HG03520 (cell line): ENCODE measurements at regions not wholly inside any gene's neighbourhood (a gene's known extent, or its start where the extent isn't known, plus 50 kb on each side); places are given as distances from the start of the nearest gene placed in this dataset.
A peak's percentile ranks its signal among the peaks of the same experiment; 100 is the strongest.

Source experiments
- ATAC-seq: cut with Tn5 transposase; IDR thresholded peaks from one replicate; pipeline ENCODE4 v1.9.1; 2021; ENCODE audit warnings: mild to moderate bottlenecking, moderate library complexity; ENCODE audit not compliant: unreplicated experiment

GRCh38 chr12:66960006-66960405 is 281.1 kb upstream of the GRIP1 start:
- no peak for ATAC-seq

GRCh38 chr12:66960704-66961690 is 282.1 kb upstream of the GRIP1 start:
- no peak for ATAC-seq

GRCh38 chr12:66962290-66962689 is 283.4 kb upstream of the GRIP1 start:
- ATAC-seq, result no peak

GRCh38 chr12:66963901-66964300 is 285.0 kb upstream of the GRIP1 start:
- ATAC-seq, result no peak

GRCh38 chr12:66964629-66965028 is 285.8 kb upstream of the GRIP1 start:
- no peak for ATAC-seq

GRCh38 chr12:66965621-66966020 is 286.7 kb upstream of the GRIP1 start:
- ATAC-seq, result no peak

- ATAC-seq, result no peak
These were observed 292.9 kb upstream of the GRIP1 start for GRCh38 chr12:66971816-66972215.

- ATAC-seq, result no peak
These were observed 292.6 kb upstream of the CAND1 start for GRCh38 chr12:66976526-66976925.

GRCh38 chr12:66978802-66979201 is 290.4 kb upstream of the CAND1 start:
- no peak for ATAC-seq

GRCh38 chr12:66979251-66979650 is 289.9 kb upstream of the CAND1 start:
- ATAC-seq, result no peak

GRCh38 chr12:66984077-66984476 is 285.1 kb upstream of the CAND1 start:
- ATAC-seq, result no peak

GRCh38 chr12:66984962-66985361 is 284.2 kb upstream of the CAND1 start:
- no peak for ATAC-seq

GRCh38 chr12:66999141-66999540 is 270.0 kb upstream of the CAND1 start:
- no peak for ATAC-seq

- ATAC-seq, result no peak
These were observed 267.9 kb upstream of the CAND1 start for GRCh38 chr12:67001251-67001650.

- no peak for ATAC-seq
These were observed 266.4 kb upstream of the CAND1 start for GRCh38 chr12:67002720-67003119.

GRCh38 chr12:67006610-67007009 is 262.5 kb upstream of the CAND1 start:
- no peak for ATAC-seq

- no peak for ATAC-seq
These were observed 254.5 kb upstream of the CAND1 start for GRCh38 chr12:67014642-67015041.

- ATAC-seq, result no peak
These were observed 251.1 kb upstream of the CAND1 start for GRCh38 chr12:67018105-67018504.

GRCh38 chr12:67019070-67019469 is 250.1 kb upstream of the CAND1 start:
- ATAC-seq, result no peak

GRCh38 chr12:67025543-67026114 is 243.5 kb upstream of the CAND1 start:
- ATAC-seq, result peak; percentile 64

GRCh38 chr12:67026487-67027246 is 242.5 kb upstream of the CAND1 start:
- no peak for ATAC-seq

- ATAC-seq, result no peak
These were observed 240.6 kb upstream of the CAND1 start for GRCh38 chr12:67028529-67028928.
